Midbrain (tissue), 1 donor: ENCODE measurements at regions not wholly inside any gene's neighbourhood (a gene's known extent, or its start where the extent isn't known, plus 50 kb on each side); places are given as distances from the start of the nearest gene placed in this dataset.
"Not testable (repeated sequence)": the region's sequence is repeated elsewhere in the genome, so short reads cannot be mapped to it uniquely, and the experiment has no call there.

Experiments used
- DNase-seq: peaks from one replicate; lab custom pipeline; 2025; lab: John Stamatoyannopoulos, UW

- no peak for DNase-seq
Observed at GRCh38 chr2:2466534-2466933, 135.5 kb upstream of the MYT1L start.

- no peak for DNase-seq
Observed at GRCh38 chr2:2464643-2465042, 133.6 kb upstream of the MYT1L start.

- DNase-seq = no peak
Observed at GRCh38 chr2:2464094-2464493, 133.0 kb upstream of the MYT1L start.

- no peak for DNase-seq
Observed at GRCh38 chr2:2456721-2457120, 125.6 kb upstream of the MYT1L start.

GRCh38 chr2:2455151-2455550, 124.1 kb upstream of the MYT1L start:
- no peak for DNase-seq

- no peak for DNase-seq
Observed at GRCh38 chr2:2452961-2453360, 121.9 kb upstream of the MYT1L start.

GRCh38 chr2:2451275-2451674, 120.2 kb upstream of the MYT1L start:
- not testable (repeated sequence) for DNase-seq

GRCh38 chr2:2448178-2448577, 117.1 kb upstream of the MYT1L start:
- DNase-seq = no peak

- no peak for DNase-seq
Observed at GRCh38 chr2:2422621-2423020, 91.5 kb upstream of the MYT1L start.

- DNase-seq = no peak
Observed at GRCh38 chr2:2413525-2413924, 82.5 kb upstream of the MYT1L start.

- DNase-seq = no peak
Observed at GRCh38 chr2:2410987-2411386, 79.9 kb upstream of the MYT1L start.

- no peak for DNase-seq
Observed at GRCh38 chr2:2409481-2409880, 78.4 kb upstream of the MYT1L start.

- no peak for DNase-seq
Observed at GRCh38 chr2:2405780-2406179, 74.7 kb upstream of the MYT1L start.

GRCh38 chr2:2400286-2401038, 69.4 kb upstream of the MYT1L start:
- no peak for DNase-seq

- no peak for DNase-seq
Observed at GRCh38 chr2:2399396-2399795, 68.3 kb upstream of the MYT1L start.

GRCh38 chr2:2392332-2392731, 61.3 kb upstream of the MYT1L start:
- no peak for DNase-seq

GRCh38 chr2:2389215-2389614, 58.1 kb upstream of the MYT1L start:
- no peak for DNase-seq
